Transverse colon (tissue), 4 donors: ENCODE measurements at regions not wholly inside any gene's neighbourhood (a gene's known extent, or its start where the extent isn't known, plus 50 kb on each side); places are given as distances from the start of the nearest gene placed in this dataset.

Experiments
- DNase-seq: peaks from one replicate; pipeline ENCODE4 v3.0.0-alpha.2; 2019
- H3K27ac ChIP-seq, 4 donors: fragments of 200-600 bp; sonication (generic); 2 replicates each; pipeline ENCODE4 v1.5.1; 2016 to 2018; ENCODE audit warnings: inconsistent platforms in 4 of 4
- H3K27me3 ChIP-seq: fragments of 200-600 bp; sonication (generic); 2 replicates; pipeline ENCODE4 v1.5.1; 2017; ENCODE audit warnings: inconsistent platforms
- H3K36me3 ChIP-seq, 4 donors: fragments of 200-600 bp; sonication (generic); 2 replicates each; pipeline ENCODE4 v1.5.1; 2017 to 2019; ENCODE audit warnings: inconsistent platforms in 4 of 4
- H3K4me1 ChIP-seq, 4 donors: fragments of 200-600 bp; sonication (generic); 2 replicates each; pipeline ENCODE4 v1.5.1; 2017 to 2020; ENCODE audit warnings: inconsistent platforms in 4 of 4
- H3K4me3 ChIP-seq, 4 donors: fragments of 200-600 bp; sonication (generic); 1 replicate in 1 of 4; 2 replicates in 3 of 4; pipeline versions ENCODE4 v1.5.1 to v1.6.1; 2017 to 2019; ENCODE audit warnings: inconsistent platforms in 4 of 4
- H3K9me3 ChIP-seq, 2 donors: fragments of 200-600 bp; sonication (generic); 2 replicates each; pipeline ENCODE4 v1.5.1; 2017 to 2019; ENCODE audit warnings: inconsistent platforms in 2 of 2
- CTCF ChIP-seq, 5 experiments: fragments of 200-600 bp in 3 of 5; fragments of 450-650 bp in 2 of 5; sonication (generic) in 3 of 5; IDR thresholded peaks; 1 replicate in 2 of 5; 2 replicates in 3 of 5; pipeline ENCODE4 v1.5.1; 2016 to 2017; ENCODE audit warnings: antibody characterized with exemption in 5 of 5, inconsistent platforms in 3 of 5, mild to moderate bottlenecking in 2 of 5, moderate library complexity in 1 of 5
- EP300 ChIP-seq: sonication (generic); formaldehyde crosslinking; IDR thresholded peaks from one replicate; pipeline ENCODE4 v1.6.1; 2017; ENCODE audit warnings: antibody characterized with exemption, low read depth
- POLR2A ChIP-seq: fragments of 450-650 bp; IDR thresholded peaks from one replicate; pipeline ENCODE4 v1.6.1; 2016; ENCODE audit warnings: antibody characterized with exemption, mild to moderate bottlenecking, moderate library complexity
- POLR2AphosphoS5 ChIP-seq, 3 donors: sonication (generic); formaldehyde crosslinking; IDR thresholded peaks; one replicate each; pipeline ENCODE4 v1.6.1; 2016; ENCODE audit warnings: antibody characterized with exemption in 3 of 3
- WGBS, 2 donors: methylation state at CpG; one replicate each; pipeline ENCODE4 v1.1.5; 2018; ENCODE audit warnings: low coverage in 1 of 2; 5-methylcytosine and 5-hydroxymethylcytosine counted together
- in situ Hi-C, 4 donors: fragments of 200-750 bp; cut with MboI; loops; one replicate each; pipeline versions ENCODE4 v1.15.0 to v1.15.1; 2017; ENCODE audit warnings: low sequenced_read_pairs in 3 of 4, low pct_ligation_motif_present in 1 of 4, low pct_unique_long_range_greater_than_20kb in 1 of 4
- intact Hi-C: fragments of 100-400 bp; cut with DNase I; formaldehyde crosslinking; loops from one replicate; pipeline ENCODE4 v1.15.1; 2023; ENCODE audit warnings: low total_unique reads

- WGBS, 2 donors, result 40 to 71% methylated on average over 1 to 14 of the region's 14 CpGs
- in situ Hi-C loops, result no loop called here
These were observed 60.6 kb upstream of the ASIP start for GRCh38 chr20:34180460-34181120.

GRCh38 chr20:34181484-34181883 is 59.7 kb upstream of the ASIP start:
- TF ChIP-seq POLR2A (no peak), EP300 (no peak), CTCF (IDR thresholded peaks at IDR 0.05) (no peak), POLR2AphosphoS5 (IDR thresholded peaks at IDR 0.05) (no peak)
- Histone ChIP-seq H3K4me3 (no peak overlapping the region), H3K27me3 (peaks cover 12% of the 10 kb centered on the region), H3K4me1 (no peaks in the 10 kb centered on the region), H3K27ac (no peak overlapping the region), H3K9me3 (no peaks in the 10 kb centered on the region), H3K36me3 (no peaks in the 10 kb centered on the region)
- 52 to 58% methylated on average over 2 of the region's 2 CpGs for WGBS, 2 donors
- intact Hi-C loops, result no loop called here
- DNase-seq, result no peak
- in situ Hi-C loops, result no loop called here

More at GRCh38 chr20:34180460-34181120, 60.6 kb upstream of the ASIP start:
- intact Hi-C loops, result no loop called here
- H3K36me3 ChIP-seq, result no peaks in the 10 kb centered on the region
- H3K27me3 ChIP-seq, result peaks cover 12% of the 10 kb centered on the region
- no peak for TF ChIP-seq POLR2AphosphoS5 (IDR thresholded peaks at IDR 0.05)
- no peak for TF ChIP-seq CTCF (IDR thresholded peaks at IDR 0.05)
- no peaks in the 10 kb centered on the region for H3K4me1 ChIP-seq
- H3K4me3 ChIP-seq, result no peak overlapping the region
- no peaks in the 10 kb centered on the region for H3K9me3 ChIP-seq
- no peak for DNase-seq
- H3K27ac ChIP-seq, result no peak overlapping the region

GRCh38 chr20:34185766-34186620 is 55.2 kb upstream of the ASIP start:
- in situ Hi-C loops, result no loop called here
- DNase-seq, result no peak
- no peak overlapping the region for H3K27ac ChIP-seq
- no peaks in the 10 kb centered on the region for H3K36me3 ChIP-seq
- WGBS, 2 donors, result 75 to 83% methylated on average over 4 to 9 of the region's 9 CpGs
- no peak overlapping the region for H3K4me3 ChIP-seq
- peaks cover 16% of the 10 kb centered on the region for H3K27me3 ChIP-seq
- no peaks in the 10 kb centered on the region for H3K4me1 ChIP-seq
- no peaks in the 10 kb centered on the region for H3K9me3 ChIP-seq
- intact Hi-C loops, result no loop called here
- TF ChIP-seq POLR2A (no peak), POLR2AphosphoS5 (IDR thresholded peaks at IDR 0.05) (no peak), EP300 (no peak), CTCF (IDR thresholded peaks at IDR 0.05) (no peak)

GRCh38 chr20:34189572-34190163 is 51.6 kb upstream of the ASIP start:
- H3K4me1 ChIP-seq, result no peaks in the 10 kb centered on the region
- H3K9me3 ChIP-seq, result no peaks in the 10 kb centered on the region
- no peaks in the 10 kb centered on the region for H3K36me3 ChIP-seq
- WGBS, 2 donors, result 84 to 100% methylated on average over 1 to 8 of the region's 8 CpGs
- TF ChIP-seq POLR2AphosphoS5 (IDR thresholded peaks at IDR 0.05), result no peak
- TF ChIP-seq POLR2A, result no peak
- TF ChIP-seq CTCF (IDR thresholded peaks at IDR 0.05), result no peak
- TF ChIP-seq EP300, result no peak
- intact Hi-C loops (no loop called here), in situ Hi-C loops (no loop called here)
- H3K27me3 ChIP-seq, result peaks cover 10% of the 10 kb centered on the region
- H3K27ac ChIP-seq, result no peak overlapping the region
- no peak for DNase-seq
- no peak overlapping the region for H3K4me3 ChIP-seq
